Inflammatory macrophage treated with lipopolysaccharide for 4 hours (primary cell): ENCODE measurements at regions not wholly inside any gene's neighbourhood (a gene's known extent, or its start where the extent isn't known, plus 50 kb on each side); places are given as distances from the start of the nearest gene placed in this dataset.
"Not testable (repeated sequence)": the region's sequence is repeated elsewhere in the genome, so short reads cannot be mapped to it uniquely, and the experiment has no call there.

Experiments
- DNase-seq: peaks from one replicate; pipeline ENCODE4 v3.0.0-alpha.2; 2020

DNA sequence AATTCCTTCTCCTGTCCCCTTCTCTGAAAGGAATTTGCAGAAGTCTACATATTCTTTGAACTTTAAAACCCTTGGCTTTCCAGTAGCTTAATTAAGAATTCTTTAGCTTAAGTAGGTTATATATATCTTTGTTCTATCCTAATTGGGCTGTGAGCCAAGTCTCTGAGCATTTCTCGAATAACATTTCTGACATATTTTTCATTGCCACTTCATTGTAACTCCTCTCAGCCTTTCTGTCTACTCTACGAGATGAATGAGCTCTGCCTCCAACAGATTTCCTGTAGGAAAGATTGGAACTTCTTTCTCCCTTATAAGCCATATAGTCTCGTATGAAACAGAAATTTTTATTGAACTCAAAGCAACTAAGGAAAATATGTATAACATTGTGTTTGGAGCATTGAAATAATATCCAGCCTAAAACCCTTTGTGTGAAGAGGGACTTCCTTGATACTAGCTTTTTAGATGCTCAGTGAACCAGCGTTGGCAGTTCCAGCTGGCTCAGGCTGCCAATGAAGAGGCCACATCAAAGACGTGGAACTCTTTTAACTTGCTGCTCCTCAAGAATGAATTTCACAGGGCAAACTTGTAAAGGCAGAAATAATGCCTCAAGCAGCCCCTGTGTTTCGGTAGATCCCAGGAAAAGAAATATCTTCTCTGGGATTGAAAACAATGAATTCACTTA is 87.7 kb upstream of the NOX3 start:
- DNase-seq, result no peak

DNA sequence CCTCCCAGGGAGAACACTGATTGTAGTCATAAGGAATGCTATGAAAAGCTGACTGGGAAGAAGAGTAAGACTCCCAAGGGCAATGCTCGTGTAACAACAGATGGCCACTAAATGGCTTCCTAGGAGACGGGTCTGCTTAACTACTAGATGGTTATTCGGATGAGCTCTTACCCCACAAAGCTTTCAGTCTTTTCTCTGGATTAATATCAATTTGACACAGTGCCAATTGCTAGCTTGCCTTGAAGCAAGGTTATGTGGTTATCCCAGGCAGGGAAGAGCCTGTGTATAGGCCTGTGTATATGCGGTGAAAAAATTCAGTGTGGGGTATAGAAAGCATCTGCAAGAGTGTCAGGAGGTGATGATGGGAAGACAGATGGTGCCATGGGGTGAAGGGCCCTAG is 86.4 kb upstream of the NOX3 start:
- DNase-seq, result no peak

DNA sequence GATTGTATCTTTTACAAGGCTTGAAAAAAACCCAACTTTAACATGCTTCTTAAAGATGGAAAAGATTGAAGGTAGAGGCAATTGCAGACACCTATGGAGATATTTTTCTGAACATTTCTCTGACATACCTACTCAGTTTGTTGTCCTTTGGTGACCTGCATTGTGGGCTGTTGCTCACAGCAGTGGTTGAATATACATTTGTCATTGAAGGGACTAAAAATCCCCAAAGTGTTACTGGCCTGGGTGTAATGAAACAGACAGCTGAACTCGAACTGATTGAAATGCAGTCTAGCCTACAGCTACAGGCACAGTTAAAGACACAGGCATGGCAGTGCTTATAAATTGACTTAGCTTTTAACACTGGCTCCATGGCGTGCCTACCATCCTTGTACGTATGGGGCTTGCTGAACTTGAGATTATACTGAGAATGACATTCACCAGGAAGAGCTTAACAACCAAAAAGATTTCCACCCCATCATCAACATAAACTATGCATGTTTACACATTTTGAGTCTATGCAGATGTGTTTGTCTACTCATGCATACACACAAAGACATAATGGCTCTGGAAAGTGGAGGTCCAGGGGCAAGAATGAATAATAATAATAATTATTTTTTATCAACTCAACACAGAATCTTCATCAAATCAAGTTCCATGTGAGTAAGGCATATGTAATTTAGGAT is 83.2 kb upstream of the NOX3 start:
- DNase-seq, result no peak

DNA sequence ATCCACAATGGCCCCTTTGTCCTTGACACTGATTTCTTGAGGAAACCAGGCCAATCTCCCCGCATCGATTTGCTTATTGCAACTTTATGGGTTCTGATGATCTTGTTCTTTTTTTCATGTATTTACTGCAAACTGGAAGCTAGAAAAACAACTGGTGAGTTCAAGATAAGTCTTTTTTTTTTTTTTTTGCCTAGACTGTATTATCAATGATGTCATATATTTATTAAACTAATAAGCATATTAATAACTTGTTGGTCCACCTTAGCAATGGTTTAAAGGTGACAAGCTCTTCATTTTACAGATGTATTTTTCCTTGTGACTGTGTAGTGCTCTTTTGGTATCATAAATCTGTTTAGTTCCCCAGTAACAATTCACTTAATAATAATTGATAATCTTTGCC is 79.0 kb upstream of the NOX3 start:
- no peak for DNase-seq

DNA sequence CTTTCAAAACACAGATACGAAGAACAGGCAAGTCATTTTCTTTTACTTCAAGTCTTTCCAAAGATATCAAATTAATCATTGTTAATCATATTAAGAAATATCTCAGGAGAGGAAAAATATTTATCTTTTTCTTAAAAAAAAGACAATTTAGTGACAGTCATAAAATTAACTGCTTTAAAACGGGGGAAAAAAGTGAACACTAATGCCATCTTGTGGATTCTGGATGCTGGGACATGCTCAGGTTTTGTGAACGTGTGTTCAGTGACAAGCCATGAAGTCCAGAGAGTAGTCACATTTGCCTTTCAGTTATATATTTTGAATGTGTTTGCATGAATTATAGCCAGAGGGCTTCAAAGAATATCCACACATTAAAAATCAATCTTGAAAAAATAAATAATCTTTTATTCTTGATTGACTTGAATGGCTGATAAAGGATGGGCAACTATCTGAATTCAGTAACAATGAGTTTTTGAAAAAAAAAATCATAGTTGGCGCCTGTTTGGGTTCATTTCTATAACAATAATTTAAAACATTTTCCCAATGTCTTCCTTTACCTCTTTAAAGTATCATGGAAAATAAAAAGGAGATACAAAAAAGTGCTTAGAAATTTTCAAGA is 74.7 kb upstream of the NOX3 start:
- peak; percentile 56 for DNase-seq

DNA sequence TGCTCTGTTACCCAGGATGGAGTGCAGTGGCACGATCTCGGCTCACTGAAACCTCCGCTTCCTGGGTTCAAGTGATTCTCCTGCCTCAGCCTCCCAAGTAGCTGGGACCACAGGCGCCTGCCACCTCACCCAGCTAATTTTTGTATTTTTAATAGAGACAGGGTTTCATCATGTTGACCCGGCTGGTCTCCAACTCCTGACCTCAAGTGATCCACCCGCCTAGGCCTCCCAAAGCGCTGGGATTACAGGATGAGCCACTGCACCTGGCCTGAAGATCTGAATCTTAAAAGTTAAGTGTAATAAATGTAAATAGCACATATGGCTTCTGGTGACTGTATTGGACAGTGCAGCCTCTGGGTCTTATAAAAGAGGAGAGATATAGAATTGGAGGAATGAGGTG is 74.2 kb upstream of the NOX3 start:
- not testable (repeated sequence) for DNase-seq

DNA sequence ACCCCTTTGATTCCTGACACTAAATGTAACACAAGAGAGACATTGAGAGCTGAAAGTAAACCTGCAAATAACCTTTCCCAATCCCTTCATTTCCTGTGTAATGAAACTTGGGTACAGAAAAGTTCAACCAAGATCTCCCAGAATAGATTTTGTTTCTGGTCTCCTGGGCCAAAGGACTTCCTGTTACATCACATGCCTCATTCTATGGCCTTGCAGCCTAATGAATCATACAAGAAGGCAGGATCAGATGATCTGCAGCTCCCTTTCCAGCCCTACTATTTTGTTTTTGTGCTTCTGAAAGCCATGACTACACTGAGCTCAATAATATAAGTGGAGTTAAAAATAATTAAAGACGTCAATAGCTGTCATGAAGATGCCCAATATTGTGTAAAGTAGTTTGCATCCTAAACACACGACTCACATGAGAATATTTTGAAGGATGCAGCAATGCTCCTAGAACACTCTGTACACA is 73.4 kb upstream of the NOX3 start:
- DNase-seq, result peak; percentile 89

DNA sequence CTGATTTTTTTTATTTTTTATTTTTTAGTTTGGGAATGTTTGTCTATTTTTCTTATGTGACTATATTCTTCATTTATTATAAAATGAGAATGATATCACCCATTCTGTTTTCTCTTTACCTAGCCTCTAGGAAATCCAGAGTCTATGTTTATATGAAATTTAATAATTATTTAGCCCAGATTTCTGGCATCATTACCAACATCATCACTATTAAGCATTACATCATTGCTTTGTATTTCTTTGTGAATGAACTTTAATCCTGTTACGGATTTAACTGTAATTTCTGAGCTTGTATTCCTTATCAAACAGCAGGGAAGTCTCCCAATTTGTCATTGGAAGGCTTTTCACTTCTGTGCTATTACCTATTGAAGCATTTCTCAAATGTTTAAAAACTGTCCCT is 72.7 kb upstream of the NOX3 start:
- DNase-seq, result no peak

DNA sequence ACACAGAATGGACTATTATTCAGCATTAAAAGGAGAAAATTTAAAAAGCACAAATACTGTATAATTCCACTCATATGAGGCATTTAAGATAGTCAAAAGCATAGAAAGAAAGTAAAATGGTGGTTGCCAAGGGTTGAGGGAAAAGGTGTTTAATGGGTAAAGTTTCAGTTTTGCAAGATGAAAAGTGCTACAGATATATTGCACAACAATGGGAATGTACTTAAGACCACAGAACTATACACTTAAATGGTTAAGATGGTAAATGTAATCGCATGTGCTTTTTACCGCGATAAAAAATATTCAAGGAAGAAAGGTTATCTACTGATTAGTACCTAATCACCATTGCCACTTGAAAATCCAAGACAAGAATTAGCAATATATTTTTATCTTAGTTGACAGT is 71.8 kb upstream of the NOX3 start:
- no peak for DNase-seq

DNA sequence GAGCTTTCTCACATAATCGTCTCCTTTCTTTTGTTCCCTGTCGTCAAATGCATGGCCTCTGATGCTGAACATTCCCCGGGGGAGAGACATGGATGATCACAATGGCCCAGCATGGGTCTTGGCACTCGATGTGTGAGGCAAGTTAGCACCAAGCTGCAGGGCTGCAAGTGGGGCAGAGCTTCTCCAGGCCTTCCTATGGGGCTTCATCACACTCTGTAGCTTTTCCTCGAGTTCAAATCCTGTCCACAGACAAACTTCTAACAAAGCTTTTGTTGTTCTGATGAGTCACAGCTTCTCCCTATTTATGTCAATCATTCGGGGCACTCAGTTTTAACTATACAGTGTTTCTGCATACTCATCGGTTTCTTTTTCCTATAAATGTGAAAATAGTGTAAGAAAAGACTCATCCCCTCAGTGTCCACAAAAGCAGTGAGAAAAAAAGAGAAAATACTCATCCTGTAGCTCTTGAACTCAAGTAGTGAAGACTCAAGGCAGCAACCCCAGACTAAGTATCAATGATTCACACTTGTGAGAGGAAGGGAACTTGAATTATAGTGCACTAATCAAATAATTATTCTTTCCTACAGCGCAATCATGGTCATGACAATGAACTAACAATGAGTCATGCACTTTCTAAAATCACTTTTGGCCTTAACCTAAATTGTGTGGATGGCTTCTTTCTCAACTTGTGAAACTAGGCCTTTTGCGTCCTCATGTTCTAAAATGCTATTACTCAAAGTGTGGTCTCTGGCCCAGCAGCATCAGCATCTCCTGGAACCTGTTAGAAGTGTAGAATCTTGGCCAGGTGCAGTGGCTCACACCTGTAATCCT is 68.4 kb upstream of the NOX3 start:
- DNase-seq, result peak; percentile 57

DNA sequence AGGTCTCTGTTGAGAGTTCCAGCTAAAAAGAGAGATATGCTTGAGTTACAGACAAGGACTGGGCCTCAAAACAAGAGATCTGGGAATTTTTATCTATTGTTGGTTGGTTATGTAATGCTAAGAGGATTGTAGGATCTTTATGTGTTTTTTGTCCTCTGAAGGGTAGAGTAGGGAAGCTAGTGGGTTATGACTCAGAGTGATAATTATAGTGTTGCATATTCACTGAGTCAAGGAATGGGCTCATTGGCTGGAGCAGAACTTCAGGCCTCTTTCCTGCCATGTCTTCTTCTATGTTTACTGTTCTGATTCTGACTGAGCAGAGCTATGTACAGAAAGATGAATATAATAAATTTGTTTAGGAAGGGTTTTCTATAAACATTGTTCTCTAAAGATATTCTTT is 66.1 kb upstream of the NOX3 start:
- no peak for DNase-seq

DNA sequence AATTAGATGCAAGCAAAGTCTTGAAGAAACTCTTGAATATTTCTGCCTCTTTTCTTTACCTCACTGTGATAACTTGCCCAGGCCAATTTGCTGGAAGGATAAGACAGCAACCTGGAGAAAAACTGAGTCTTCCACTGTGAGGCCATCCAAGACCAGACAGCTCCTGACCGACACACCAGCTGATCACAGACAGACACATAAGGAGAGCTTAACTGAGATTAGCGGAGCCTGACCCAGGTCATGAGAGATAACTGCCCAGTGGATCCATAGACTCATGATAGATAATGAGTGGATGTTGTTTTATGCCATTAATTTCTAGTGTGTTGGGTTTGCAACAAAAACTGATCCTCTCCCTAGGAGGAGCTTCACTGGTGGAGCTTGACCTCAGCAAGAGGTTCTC is 64.4 kb upstream of the NOX3 start:
- DNase-seq, result no peak

DNA sequence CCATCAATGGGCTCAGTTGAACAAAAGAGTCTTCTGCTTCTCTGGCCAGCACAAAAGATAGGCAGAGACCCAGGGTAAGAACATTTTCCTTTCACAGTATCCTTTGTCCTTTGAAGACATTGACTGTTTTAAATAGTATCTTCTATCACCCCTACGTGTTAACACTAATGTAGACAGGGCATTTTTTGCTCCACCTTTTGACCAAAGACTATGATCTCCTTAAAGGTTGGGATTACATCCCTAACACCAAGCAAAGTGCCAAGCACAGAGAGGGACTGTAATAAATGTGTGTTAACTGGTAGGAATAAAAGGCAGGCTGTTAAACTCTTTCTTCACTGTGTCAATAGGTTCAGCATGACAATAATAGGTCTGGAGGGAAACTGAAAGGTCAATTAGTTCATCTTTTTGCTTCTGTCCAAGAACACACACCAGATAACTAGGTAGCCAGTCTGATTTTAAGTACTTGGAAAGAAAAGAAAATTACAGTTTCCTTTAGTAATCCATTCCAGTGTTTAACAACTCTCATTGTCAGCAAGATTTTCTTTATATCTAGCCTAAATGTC is 63.6 kb upstream of the NOX3 start:
- no peak for DNase-seq

DNA sequence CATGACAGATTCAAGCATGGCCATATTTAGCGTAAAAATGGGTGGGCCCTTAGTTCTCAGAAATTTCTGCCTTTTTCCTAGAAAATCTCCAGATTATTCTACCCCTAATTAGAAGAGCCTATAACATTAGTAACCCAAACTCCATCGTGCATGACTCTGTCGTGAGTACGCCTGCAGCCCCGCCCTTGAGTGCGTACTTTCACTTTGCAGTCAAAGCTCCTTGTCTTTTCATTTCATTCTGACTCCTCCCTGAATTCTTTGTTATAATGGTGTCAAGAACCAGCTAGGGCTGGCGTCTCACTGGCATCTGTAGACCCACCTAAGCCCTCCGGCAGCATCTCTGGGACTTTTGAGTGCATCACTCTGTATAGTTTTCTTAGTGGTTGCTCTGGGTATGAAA is 61.7 kb upstream of the NOX3 start:
- no peak for DNase-seq

DNA sequence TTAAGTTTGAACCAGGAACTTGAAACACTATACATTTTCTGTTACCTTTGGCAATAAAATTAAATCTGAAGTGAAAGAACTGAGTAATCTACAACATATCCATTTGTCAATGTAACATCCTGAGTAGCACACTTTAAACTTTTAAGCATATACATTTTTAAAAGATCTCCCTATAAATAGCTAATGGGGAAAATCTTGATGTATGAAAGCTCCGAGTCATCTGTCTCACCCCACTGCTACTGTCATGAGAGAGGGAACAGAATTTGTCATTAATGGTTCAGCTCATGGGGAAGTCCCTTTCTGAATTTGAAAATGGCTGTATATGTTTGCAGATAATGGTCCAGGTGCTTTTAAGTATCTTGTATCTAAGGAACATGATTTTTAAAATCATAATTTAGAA is 55.2 kb upstream of the NOX3 start:
- DNase-seq, result peak; percentile 18

DNA sequence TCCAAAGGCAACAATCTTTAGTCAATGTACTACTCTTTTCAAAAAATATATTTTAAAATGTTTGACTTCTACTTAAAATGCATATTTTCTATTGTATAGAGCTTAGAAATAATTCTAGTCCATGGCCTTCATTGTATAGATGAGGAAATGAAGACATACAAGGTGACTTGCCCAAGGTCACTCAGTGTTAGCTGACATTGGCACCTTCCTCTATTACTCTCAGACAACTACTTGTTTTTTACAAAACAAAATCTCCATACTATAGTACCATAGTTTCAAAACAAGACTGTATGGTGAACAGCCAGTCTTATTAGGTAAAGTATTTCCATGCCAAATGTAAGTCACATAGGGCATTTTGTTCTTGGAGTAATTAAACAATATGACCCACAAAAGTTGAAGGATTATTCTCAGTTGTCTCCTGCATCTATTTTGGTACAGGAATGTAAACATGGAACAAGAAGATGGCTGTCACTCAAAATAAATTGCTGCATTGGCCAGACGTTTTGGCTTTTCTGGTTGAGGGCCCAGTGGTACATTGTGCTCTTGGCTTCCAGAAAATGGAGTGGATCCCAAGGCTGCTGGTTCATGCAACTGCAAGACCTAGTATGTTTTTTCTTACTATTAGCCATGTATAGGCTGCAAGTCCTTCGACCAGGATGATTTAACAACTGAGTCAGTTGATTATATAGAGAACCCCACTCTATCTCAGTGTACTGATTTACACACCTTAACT is 54.3 kb upstream of the NOX3 start:
- no peak for DNase-seq

DNA sequence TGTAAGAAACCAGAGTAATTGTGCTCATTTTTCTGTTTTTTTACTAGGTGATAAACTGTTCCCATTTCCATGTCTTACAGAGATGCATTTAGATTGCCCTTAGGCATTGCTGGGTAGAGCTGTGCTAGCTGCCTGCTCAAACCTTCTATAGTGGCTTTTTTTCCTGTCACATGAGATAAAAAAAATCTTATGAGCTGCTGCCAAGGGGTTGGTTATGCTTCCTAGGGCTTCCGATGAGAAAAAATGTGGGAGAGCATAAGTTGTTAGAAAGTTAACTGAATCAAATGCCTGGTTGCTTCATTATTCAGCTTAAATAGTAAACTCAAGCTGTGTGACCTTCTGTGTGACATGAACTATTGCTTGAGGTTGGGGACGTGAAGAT is 50.0 kb upstream of the NOX3 start:
- no peak for DNase-seq
